SJCRH30 (cell line): ENCODE measurements at regions not wholly inside any gene's neighbourhood (a gene's known extent, or its start where the extent isn't known, plus 50 kb on each side); places are given as distances from the start of the nearest gene placed in this dataset.
A peak's percentile ranks its signal among the peaks of the same experiment; 100 is the strongest.
"Not testable (repeated sequence)": the region's sequence is repeated elsewhere in the genome, so short reads cannot be mapped to it uniquely, and the experiment has no call there.

ENCODE experiments used
- DNase-seq, 2 experiments: peaks; one replicate each; pipeline ENCODE4 v3.0.0-alpha.2; 2015 to 2020
- H3K27ac ChIP-seq: fragments of 250-450 bp; sonication (Bioruptor Pico); 2 replicates; pipeline ENCODE4 v1.5.1; 2020; ENCODE audit warnings: mild to moderate bottlenecking, moderate library complexity
- H3K27me3 ChIP-seq: fragments of 250-450 bp; sonication (Bioruptor Pico); 2 replicates; pipeline ENCODE4 v1.5.1; 2020; ENCODE audit warnings: mild to moderate bottlenecking, moderate library complexity
- H3K36me3 ChIP-seq: fragments of 250-450 bp; sonication (Bioruptor Pico); 2 replicates; pipeline ENCODE4 v1.5.1; 2020; ENCODE audit warnings: mild to moderate bottlenecking, moderate library complexity
- H3K4me1 ChIP-seq: fragments of 250-450 bp; sonication (Bioruptor Pico); 2 replicates; pipeline ENCODE4 v1.5.1; 2020; ENCODE audit warnings: mild to moderate bottlenecking, moderate library complexity
- H3K4me3 ChIP-seq: fragments of 250-450 bp; sonication (Bioruptor Pico); 2 replicates; pipeline ENCODE4 v1.5.1; 2020; ENCODE audit warnings: mild to moderate bottlenecking, moderate library complexity
- H3K9me3 ChIP-seq: fragments of 250-450 bp; sonication (Bioruptor Pico); replicated peaks from 2 replicates; pipeline ENCODE4 v1.5.1; 2020; ENCODE audit warnings: mild to moderate bottlenecking, moderate library complexity

- Histone ChIP-seq H3K36me3 (no peaks in the 10 kb centered on the region), H3K27ac (no peak overlapping the region)
Measured at GRCh38 chr3:189375532-189375931, 203.8 kb downstream of the TPRG1 start.

GRCh38 chr3:189383630-189384029 lies 211.9 kb downstream of the TPRG1 start:
- no peak overlapping the region for H3K4me3 ChIP-seq
- H3K27ac ChIP-seq = no peak overlapping the region

More at GRCh38 chr3:189375532-189375931, 203.8 kb downstream of the TPRG1 start:
- Histone ChIP-seq H3K27me3 (no peaks in the 10 kb centered on the region), H3K9me3 (no peaks in the 10 kb centered on the region), H3K4me3 (no peak overlapping the region), H3K4me1 (no peaks in the 10 kb centered on the region)
- DNase-seq = no peak

DNA sequence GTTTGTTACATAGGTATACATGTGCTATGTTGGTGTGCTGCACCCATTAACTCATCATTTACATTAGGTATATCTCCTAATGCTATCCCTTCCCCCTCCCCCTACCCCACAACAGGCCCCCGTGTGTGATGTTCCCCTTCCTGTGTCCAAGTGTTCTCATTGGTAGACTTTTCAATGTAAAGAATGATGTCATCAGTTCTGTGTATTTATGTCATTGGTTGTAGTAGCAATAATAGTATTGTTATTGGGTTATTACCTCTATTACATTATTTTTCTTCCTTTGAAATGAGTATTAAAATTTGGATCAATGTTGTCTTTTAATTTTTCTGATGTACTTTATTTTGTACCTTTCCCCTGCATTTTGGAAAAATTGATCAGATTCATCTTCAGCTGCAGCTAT lies 214.1 kb downstream of the TPRG1 start:
- H3K27me3 ChIP-seq, H3K9me3 ChIP-seq, H3K36me3 ChIP-seq, DNase-seq, H3K27ac ChIP-seq, H3K4me1 ChIP-seq, H3K4me3 ChIP-seq: not testable (repeated sequence)

More at GRCh38 chr3:189383630-189384029, 211.9 kb downstream of the TPRG1 start:
- no peaks in the 10 kb centered on the region for H3K36me3 ChIP-seq
- no peaks in the 10 kb centered on the region for H3K4me1 ChIP-seq
- no peaks in the 10 kb centered on the region for H3K9me3 ChIP-seq
- no peaks in the 10 kb centered on the region for H3K27me3 ChIP-seq
- DNase-seq = no peak

GRCh38 chr3:189386739-189387138 lies 215.0 kb downstream of the TPRG1 start:
- H3K4me1 ChIP-seq = no peaks in the 10 kb centered on the region
- no peaks in the 10 kb centered on the region for H3K9me3 ChIP-seq
- H3K36me3 ChIP-seq = no peaks in the 10 kb centered on the region
- H3K27me3 ChIP-seq = no peaks in the 10 kb centered on the region
- DNase-seq = no peak
- no peak overlapping the region for H3K27ac ChIP-seq
- H3K4me3 ChIP-seq = no peak overlapping the region

DNA sequence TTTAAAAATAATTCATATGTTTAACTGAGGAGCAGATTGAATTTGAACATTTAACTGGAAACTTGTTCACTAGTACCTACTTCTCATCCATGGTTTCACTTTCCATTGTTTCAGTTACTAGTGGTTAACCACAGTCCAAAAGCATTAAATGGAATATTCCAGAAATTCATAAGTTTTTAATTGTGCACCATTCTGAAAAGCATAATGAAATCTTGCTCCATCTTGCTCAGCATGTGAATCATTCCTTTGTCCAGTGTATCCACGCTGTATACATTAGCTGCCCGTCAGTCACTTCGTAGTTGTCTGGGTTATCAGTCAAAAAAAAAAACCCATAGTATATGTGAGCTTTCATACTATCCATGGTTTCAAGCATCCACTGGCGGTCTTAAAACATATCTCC lies 217.6 kb downstream of the TPRG1 start:
- no peak overlapping the region for H3K4me3 ChIP-seq
- no peaks in the 10 kb centered on the region for H3K4me1 ChIP-seq
- no peaks in the 10 kb centered on the region for H3K27me3 ChIP-seq
- no peaks in the 10 kb centered on the region for H3K36me3 ChIP-seq
- no peak overlapping the region for H3K27ac ChIP-seq
- no peak for DNase-seq
- H3K9me3 ChIP-seq = no peaks in the 10 kb centered on the region

DNA sequence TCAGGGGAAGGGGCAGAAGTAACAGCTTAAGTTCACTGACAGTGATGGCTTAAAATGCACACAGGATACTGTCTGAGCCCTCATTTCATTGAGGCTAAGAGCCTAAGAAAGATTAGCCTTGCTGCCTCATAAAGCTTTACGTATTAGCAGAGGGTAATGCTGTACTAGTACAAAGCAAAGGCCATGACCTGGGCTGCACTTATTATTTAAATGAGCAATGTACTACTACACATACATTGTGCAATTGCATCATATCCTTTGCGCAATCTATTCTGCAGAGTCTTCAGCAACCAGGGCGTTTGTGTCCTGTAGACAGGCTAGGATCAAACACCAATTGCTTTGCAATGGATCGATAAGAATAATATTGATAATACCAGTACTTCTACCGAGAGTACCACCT lies 221.8 kb downstream of the TPRG1 start:
- Histone ChIP-seq H3K27me3 (no peaks in the 10 kb centered on the region), H3K36me3 (no peaks in the 10 kb centered on the region), H3K4me1 (no peaks in the 10 kb centered on the region), H3K4me3 (no peak overlapping the region), H3K27ac (no peak overlapping the region), H3K9me3 (no peaks in the 10 kb centered on the region)
- DNase-seq = no peak

GRCh38 chr3:189394599-189395121 lies 222.9 kb downstream of the TPRG1 start:
- no peaks in the 10 kb centered on the region for H3K36me3 ChIP-seq
- no peaks in the 10 kb centered on the region for H3K9me3 ChIP-seq
- H3K27ac ChIP-seq = no peak overlapping the region
- no peaks in the 10 kb centered on the region for H3K4me1 ChIP-seq
- no peak overlapping the region for H3K4me3 ChIP-seq
- no peaks in the 10 kb centered on the region for H3K27me3 ChIP-seq
- no peak for DNase-seq

DNA sequence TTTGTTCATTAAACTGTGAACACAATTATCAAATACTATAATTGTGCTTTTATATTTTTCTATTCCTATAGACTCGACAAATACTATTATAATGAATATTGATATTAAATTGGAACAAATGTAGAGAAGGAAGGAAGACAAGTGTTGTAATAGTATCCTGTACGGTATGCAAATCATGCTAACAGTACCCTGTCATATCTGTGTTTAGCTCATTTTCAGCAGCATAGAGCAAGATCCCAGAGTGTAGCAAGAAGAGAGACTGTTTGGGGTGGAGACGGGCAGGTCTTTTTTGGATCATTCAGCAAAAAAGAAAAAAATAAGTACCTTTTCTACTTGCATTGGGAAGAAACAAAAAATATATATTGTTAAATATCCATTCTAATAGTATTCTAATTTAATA lies 224.1 kb downstream of the TPRG1 start:
- Histone ChIP-seq H3K36me3 (no peaks in the 10 kb centered on the region), H3K27ac (no peak overlapping the region), H3K4me1 (no peaks in the 10 kb centered on the region), H3K4me3 (no peak overlapping the region), H3K27me3 (no peaks in the 10 kb centered on the region), H3K9me3 (no peaks in the 10 kb centered on the region)
- no peak for DNase-seq

DNA sequence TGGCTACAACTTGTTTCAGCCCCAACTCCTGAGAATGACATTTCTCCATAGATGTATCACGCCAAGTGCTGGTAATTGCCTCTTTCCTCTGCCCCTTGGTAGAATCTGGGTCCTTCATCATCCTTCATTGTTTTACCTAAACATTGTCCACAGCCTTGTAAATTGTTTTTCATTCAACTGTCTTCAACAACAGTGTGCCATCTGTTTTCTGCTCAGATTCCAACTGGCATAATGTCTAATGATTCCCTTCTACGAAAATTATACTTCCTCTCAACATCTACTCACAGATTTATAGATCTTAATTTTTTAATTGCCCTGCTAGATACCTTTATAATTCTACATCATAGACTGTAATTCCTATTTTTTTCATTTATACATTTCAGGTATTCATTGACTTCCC lies 226.9 kb downstream of the TPRG1 start:
- Histone ChIP-seq H3K27ac (no peak overlapping the region), H3K4me3 (no peak overlapping the region), H3K27me3 (no peaks in the 10 kb centered on the region), H3K9me3 (no peaks in the 10 kb centered on the region), H3K36me3 (no peaks in the 10 kb centered on the region), H3K4me1 (no peaks in the 10 kb centered on the region)
- no peak for DNase-seq

DNA sequence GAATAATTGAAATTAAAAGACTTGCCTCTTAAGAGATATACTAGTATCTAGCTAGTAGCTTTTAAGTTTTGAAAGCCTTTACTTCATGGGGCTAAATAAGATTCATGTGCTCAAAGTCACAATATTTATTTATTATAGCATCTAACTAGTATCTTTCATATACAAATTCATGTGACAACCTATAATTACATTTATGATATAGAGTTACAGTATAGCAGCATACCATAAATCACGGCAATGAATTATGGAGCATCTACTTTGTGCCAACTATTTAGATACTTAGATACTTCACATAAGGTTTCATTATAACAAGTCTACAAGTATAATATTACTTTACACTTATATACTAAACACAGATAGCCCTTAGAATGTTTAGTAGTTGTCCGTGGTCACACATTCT lies 229.4 kb downstream of the TPRG1 start:
- no peaks in the 10 kb centered on the region for H3K9me3 ChIP-seq
- DNase-seq = no peak
- H3K4me3 ChIP-seq = no peak overlapping the region
- H3K27ac ChIP-seq = no peak overlapping the region
- no peaks in the 10 kb centered on the region for H3K36me3 ChIP-seq
- no peaks in the 10 kb centered on the region for H3K27me3 ChIP-seq
- H3K4me1 ChIP-seq = no peaks in the 10 kb centered on the region

GRCh38 chr3:189403194-189403593 lies 228.0 kb upstream of the TP63 start:
- Histone ChIP-seq H3K27me3 (no peaks in the 10 kb centered on the region), H3K4me1 (no peaks in the 10 kb centered on the region), H3K4me3 (no peak overlapping the region), H3K9me3 (no peaks in the 10 kb centered on the region), H3K27ac (no peak overlapping the region), H3K36me3 (no peaks in the 10 kb centered on the region)
- DNase-seq = no peak

DNA sequence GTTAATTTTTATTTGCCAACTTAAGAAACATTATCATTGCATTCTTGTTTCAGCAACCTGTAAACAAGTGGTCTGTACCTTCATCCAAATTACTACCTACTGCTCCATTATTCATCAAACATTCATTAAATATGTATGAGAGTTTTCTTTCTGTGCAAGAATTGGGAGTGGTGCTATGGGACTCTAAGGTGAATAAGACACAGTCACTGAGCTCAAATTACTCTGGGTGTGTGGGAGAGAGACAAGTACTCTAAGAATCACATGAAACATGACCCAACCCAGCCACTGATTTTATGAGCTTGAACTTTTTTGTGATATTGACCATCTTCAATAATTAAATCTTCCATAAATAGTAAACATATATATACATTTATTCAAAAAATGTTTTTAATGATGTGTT lies 227.2 kb upstream of the TP63 start:
- no peaks in the 10 kb centered on the region for H3K27me3 ChIP-seq
- DNase-seq = peak in 1 of 2 experiments; percentile 4
- no peaks in the 10 kb centered on the region for H3K36me3 ChIP-seq
- H3K9me3 ChIP-seq = no peaks in the 10 kb centered on the region
- no peak overlapping the region for H3K27ac ChIP-seq
- H3K4me1 ChIP-seq = no peaks in the 10 kb centered on the region
- no peak overlapping the region for H3K4me3 ChIP-seq

GRCh38 chr3:189404797-189405484 lies 226.2 kb upstream of the TP63 start:
- no peaks in the 10 kb centered on the region for H3K4me1 ChIP-seq
- no peak overlapping the region for H3K27ac ChIP-seq
- no peaks in the 10 kb centered on the region for H3K9me3 ChIP-seq
- H3K27me3 ChIP-seq = no peaks in the 10 kb centered on the region
- no peak overlapping the region for H3K4me3 ChIP-seq
- H3K36me3 ChIP-seq = no peaks in the 10 kb centered on the region
- DNase-seq = no peak

GRCh38 chr3:189406148-189406547 lies 225.0 kb upstream of the TP63 start:
- Histone ChIP-seq H3K9me3 (no peaks in the 10 kb centered on the region), H3K27me3 (no peaks in the 10 kb centered on the region), H3K4me1 (no peaks in the 10 kb centered on the region), H3K4me3 (no peak overlapping the region), H3K27ac (no peak overlapping the region), H3K36me3 (no peaks in the 10 kb centered on the region)
- DNase-seq = no peak

DNA sequence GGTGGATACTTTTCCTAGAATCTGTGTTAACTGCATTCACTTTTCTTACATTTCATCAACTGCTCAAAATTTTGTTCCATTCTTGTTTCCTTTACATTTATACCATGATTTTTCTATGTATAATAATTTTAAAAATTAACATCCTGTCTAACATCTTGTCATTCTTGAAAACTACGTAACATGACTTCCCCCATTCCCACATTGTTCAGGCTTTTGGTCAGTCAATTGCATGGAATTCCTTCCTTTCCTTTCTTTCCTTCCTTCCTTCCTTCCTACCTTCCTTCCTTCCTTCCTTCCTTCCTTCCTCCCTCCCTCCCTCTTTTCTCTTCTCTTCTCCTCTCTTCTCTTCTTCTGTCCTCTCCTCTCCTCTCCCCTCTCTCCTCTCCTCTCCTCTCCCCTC lies 220.7 kb upstream of the TP63 start:
- H3K4me3 ChIP-seq = no peak overlapping the region
- H3K4me1 ChIP-seq = no peaks in the 10 kb centered on the region
- H3K9me3 ChIP-seq = no peaks in the 10 kb centered on the region
- no peaks in the 10 kb centered on the region for H3K27me3 ChIP-seq
- DNase-seq = no peak
- H3K36me3 ChIP-seq = no peaks in the 10 kb centered on the region
- H3K27ac ChIP-seq = no peak overlapping the region

- no peak overlapping the region for H3K4me3 ChIP-seq
- peak in 1 of 2 experiments; percentile 39 for DNase-seq
- H3K36me3 ChIP-seq = no peaks in the 10 kb centered on the region
- H3K4me1 ChIP-seq = no peaks in the 10 kb centered on the region; the same call in 1 of the 2 replicates
- no peaks in the 10 kb centered on the region for H3K27me3 ChIP-seq
- H3K9me3 ChIP-seq = no peaks in the 10 kb centered on the region
- no peak overlapping the region for H3K27ac ChIP-seq
Measured at GRCh38 chr3:189419038-189419437, 212.2 kb upstream of the TP63 start.
